B cell (primary cell): ENCODE measurements at regions not wholly inside any gene's neighbourhood (a gene's known extent, or its start where the extent isn't known, plus 50 kb on each side); places are given as distances from the start of the nearest gene placed in this dataset.

Experiments
- ATAC-seq: fragments of 200-7000 bp; cut with Tn5 transposase; one replicate; pipeline ENCODE4 v1.10.0; 2021; ENCODE audit warnings: low read depth, mild to moderate bottlenecking, moderate number of reproducible peaks, moderate library complexity
- CTCF ChIA-PET: fragments of 350-600 bp; sonication (Branson Sonifier 250); formaldehyde crosslinking; loops from one replicate; lab custom pipeline; 2021; ENCODE audit warnings: antibody characterized with exemption, inconsistent platforms; lab: Charles Lee
- POLR2A ChIA-PET: fragments of 350-600 bp; sonication (Branson Sonifier 250); formaldehyde crosslinking; loops from one replicate; lab custom pipeline; 2021; ENCODE audit warnings: antibody characterized with exemption; lab: Charles Lee
- DNase-seq: peaks from one replicate; pipeline ENCODE4 v3.0.0; 2013
- H2AFZ ChIP-seq: 2 replicates; pipeline ENCODE4 v1.6.1; 2012; ENCODE audit warnings: mild to moderate bottlenecking, low read depth, low read length; ENCODE audit not compliant: insufficient read depth, poor library complexity, severe bottlenecking
- H3K27ac ChIP-seq, 2 donors: 1 replicate in 1 of 2; 2 replicates in 1 of 2; pipeline ENCODE4 v1.5.1; 2012 to 2013; ENCODE audit warnings: low read length in 2 of 2, mild to moderate bottlenecking in 2 of 2, moderate library complexity in 1 of 2
- H3K27me3 ChIP-seq, 4 experiments: fragments of 200-600 bp in 1 of 4; sonication (generic) in 1 of 4; replicated peaks in 1 of 4; 1 replicate in 2 of 4; 2 replicates in 2 of 4; pipeline versions ENCODE4 v1.6.1 to v1.7.0; 2013 to 2016; ENCODE audit warnings: low read length in 3 of 4, mild to moderate bottlenecking in 2 of 4, mixed read lengths in 1 of 4, moderate library complexity in 1 of 4; ENCODE audit not compliant: insufficient read depth in 4 of 4, control insufficient read depth in 3 of 4; ENCODE audit errors: control extremely low read depth in 1 of 4
- H3K36me3 ChIP-seq, 2 experiments: replicated peaks in 1 of 2; 1 replicate in 1 of 2; 2 replicates in 1 of 2; pipeline versions ENCODE4 v1.6.1 to v1.7.1; 2013; ENCODE audit warnings: low read length in 1 of 2; ENCODE audit not compliant: insufficient read depth in 2 of 2, control insufficient read depth in 1 of 2; ENCODE audit errors: control extremely low read depth in 1 of 2, extremely low read depth in 1 of 2
- H3K4me1 ChIP-seq, 2 donors: fragments of 200-600 bp in 1 of 2; sonication (generic) in 1 of 2; 1 replicate in 1 of 2; 2 replicates in 1 of 2; pipeline versions ENCODE4 v1.5.1 to v1.6.1; 2013 to 2017; ENCODE audit warnings: low read length in 2 of 2; ENCODE audit not compliant: control insufficient read depth in 2 of 2, insufficient read depth in 2 of 2
- H3K4me2 ChIP-seq: replicated peaks from 2 replicates; pipeline ENCODE3; 2012; ENCODE audit warnings: mild to moderate bottlenecking, low read depth, low read length; ENCODE audit not compliant: poor library complexity, severe bottlenecking
- H3K4me3 ChIP-seq, 5 experiments: fragments of 200-600 bp in 1 of 5; sonication (generic) in 1 of 5; 1 replicate in 3 of 5; 2 replicates in 2 of 5; pipeline versions ENCODE4 v1.5.1 to v1.7.0; 2011 to 2016; ENCODE audit warnings: low read length in 4 of 5, mild to moderate bottlenecking in 4 of 5, low read depth in 2 of 5, control low read depth in 1 of 5, moderate library complexity in 1 of 5; ENCODE audit not compliant: insufficient read depth in 1 of 5; ENCODE audit errors: control extremely low read depth in 1 of 5, extremely low read depth in 1 of 5
- H3K79me2 ChIP-seq: fragments of 200-600 bp; sonication (generic); one replicate; pipeline ENCODE4 v1.6.0; 2016; ENCODE audit warnings: low read length; ENCODE audit not compliant: control insufficient read depth, insufficient read depth
- H3K9ac ChIP-seq: fragments of 200-600 bp; sonication (generic); 2 replicates; pipeline ENCODE4 v1.6.1; 2017; ENCODE audit warnings: mild to moderate bottlenecking, low read length, moderate library complexity
- H3K9me3 ChIP-seq, 3 donors: one replicate each; pipeline versions ENCODE4 v1.6.1 to v1.7.1; 2013; ENCODE audit warnings: low read length in 2 of 3; ENCODE audit not compliant: control insufficient read depth in 2 of 3, insufficient read depth in 1 of 3; ENCODE audit errors: control extremely low read depth in 1 of 3
- H4K20me1 ChIP-seq: 2 replicates; pipeline ENCODE4 v1.6.0; 2012; ENCODE audit warnings: mild to moderate bottlenecking, low read length; ENCODE audit not compliant: insufficient read depth, control insufficient read depth, poor library complexity, severe bottlenecking
- H3K27ac Mint-ChIP-seq: one replicate; pipeline ENCODE4 v1.8.0; 2021; ENCODE audit warnings: mixed read lengths
- H3K27me3 Mint-ChIP-seq: one replicate; pipeline ENCODE4 v1.8.0; 2021; ENCODE audit warnings: mixed read lengths
- H3K4me1 Mint-ChIP-seq: one replicate; pipeline ENCODE4 v1.8.0; 2021; ENCODE audit warnings: mixed read lengths
- H3K4me3 Mint-ChIP-seq: one replicate; pipeline ENCODE4 v1.8.0; 2021; ENCODE audit warnings: mixed read lengths
- H3K9me3 Mint-ChIP-seq: one replicate; pipeline ENCODE4 v1.8.0; 2022; ENCODE audit warnings: mixed read lengths; ENCODE audit not compliant: insufficient read depth
- EZH2 ChIP-seq: IDR thresholded peaks from 2 replicates; pipeline ENCODE4 v1.6.1; 2012; ENCODE audit warnings: borderline replicate concordance, low read depth, mild to moderate bottlenecking, moderate library complexity, low read length; ENCODE audit not compliant: insufficient read depth, poor library complexity, severe bottlenecking
- WGBS: methylation state at CpG from one replicate; pipeline ENCODE4 v1.1.5; 2013; ENCODE audit warnings: missing lambda C conversion rate; ENCODE audit not compliant: insufficient coverage; 5-methylcytosine and 5-hydroxymethylcytosine counted together
- intact Hi-C: fragments of 100-400 bp; cut with micrococcal nuclease; formaldehyde crosslinking; loops from one replicate; pipeline ENCODE4 v1.10.0; 2022
- TF ChIP-seq, protein P1 (sequence below): fragments of 200-600 bp; IDR thresholded peaks from one replicate; pipeline ENCODE4 v1.8.0; 2022; ENCODE audit warnings: antibody characterized with exemption, mild to moderate bottlenecking

GRCh38 chr3:73255609-73256029 lies 194.2 kb downstream of the EBLN2 start:
- intact Hi-C loops, result no loop called here
- Histone ChIP-seq H3K4me1 (no peaks in the 10 kb centered on the region), H3K27ac (no peak overlapping the region), H3K9ac (no peak overlapping the region), H3K4me2 (no peak overlapping the region), H2AFZ (no peak overlapping the region), H3K27me3 (peaks cover 0 to 5% (median 0%) of the 10 kb centered on the region in 4 experiments), H4K20me1 (no peaks in the 10 kb centered on the region), H3K79me2 (no peaks in the 10 kb centered on the region), H3K9me3 (no peaks in the 10 kb centered on the region), H3K4me3 (no peak overlapping the region), H3K36me3 (no peaks in the 10 kb centered on the region)
- Mint-ChIP-seq H3K27me3 (peaks cover 23% of the 10 kb centered on the region), H3K4me3 (no peak overlapping the region), H3K9me3 (no peaks in the 10 kb centered on the region), H3K27ac (no peak overlapping the region), H3K4me1 (no peaks in the 10 kb centered on the region)
- DNase-seq (no peak), ATAC-seq (no peak)
- TF ChIP-seq EZH2, result no peak
- TF ChIP-seq, protein P1, sequence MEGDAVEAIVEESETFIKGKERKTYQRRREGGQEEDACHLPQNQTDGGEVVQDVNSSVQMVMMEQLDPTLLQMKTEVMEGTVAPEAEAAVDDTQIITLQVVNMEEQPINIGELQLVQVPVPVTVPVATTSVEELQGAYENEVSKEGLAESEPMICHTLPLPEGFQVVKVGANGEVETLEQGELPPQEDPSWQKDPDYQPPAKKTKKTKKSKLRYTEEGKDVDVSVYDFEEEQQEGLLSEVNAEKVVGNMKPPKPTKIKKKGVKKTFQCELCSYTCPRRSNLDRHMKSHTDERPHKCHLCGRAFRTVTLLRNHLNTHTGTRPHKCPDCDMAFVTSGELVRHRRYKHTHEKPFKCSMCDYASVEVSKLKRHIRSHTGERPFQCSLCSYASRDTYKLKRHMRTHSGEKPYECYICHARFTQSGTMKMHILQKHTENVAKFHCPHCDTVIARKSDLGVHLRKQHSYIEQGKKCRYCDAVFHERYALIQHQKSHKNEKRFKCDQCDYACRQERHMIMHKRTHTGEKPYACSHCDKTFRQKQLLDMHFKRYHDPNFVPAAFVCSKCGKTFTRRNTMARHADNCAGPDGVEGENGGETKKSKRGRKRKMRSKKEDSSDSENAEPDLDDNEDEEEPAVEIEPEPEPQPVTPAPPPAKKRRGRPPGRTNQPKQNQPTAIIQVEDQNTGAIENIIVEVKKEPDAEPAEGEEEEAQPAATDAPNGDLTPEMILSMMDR, result no peak
- ChIA-PET CTCF (no interaction called here), POLR2A (no interaction called here)
- WGBS, result 83% methylated on average over 1 of the region's 5 CpGs

DNA sequence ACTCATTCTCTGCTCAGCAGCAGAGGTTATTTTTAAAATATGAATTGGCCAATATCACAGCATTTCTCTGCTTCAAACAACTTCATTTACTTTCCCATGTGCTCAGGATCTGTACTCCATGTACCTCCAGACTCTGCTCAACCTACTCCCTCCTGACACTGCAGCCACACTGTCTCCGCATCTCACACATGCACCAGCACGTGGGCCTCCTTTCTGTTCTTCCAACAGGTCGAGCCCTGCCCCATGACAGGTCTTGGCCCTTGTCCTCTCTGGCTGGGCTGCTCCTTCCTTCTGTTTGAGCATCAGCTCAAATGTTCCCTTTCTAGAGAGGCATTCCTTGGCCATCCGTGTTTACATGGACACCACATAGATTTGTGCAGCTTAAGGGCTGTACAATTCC lies 195.7 kb downstream of the EBLN2 start:
- Mint-ChIP-seq H3K27me3 (peaks cover 30% of the 10 kb centered on the region), H3K4me3 (no peak overlapping the region), H3K9me3 (no peaks in the 10 kb centered on the region), H3K27ac (no peak overlapping the region), H3K4me1 (no peaks in the 10 kb centered on the region)
- Histone ChIP-seq H3K27ac (no peak overlapping the region), H3K79me2 (no peaks in the 10 kb centered on the region), H3K4me1 (no peaks in the 10 kb centered on the region), H2AFZ (no peak overlapping the region), H3K27me3 (peaks cover 0 to 5% (median 0%) of the 10 kb centered on the region in 4 experiments), H3K9me3 (no peaks in the 10 kb centered on the region), H4K20me1 (no peaks in the 10 kb centered on the region), H3K9ac (no peak overlapping the region), H3K4me2 (no peak overlapping the region), H3K36me3 (no peaks in the 10 kb centered on the region), H3K4me3 (no peak overlapping the region)
- TF ChIP-seq, protein P1, result no peak
- no peak for TF ChIP-seq EZH2
- no peak for ATAC-seq
- CTCF ChIA-PET, result no interaction called here
- intact Hi-C loops, result no loop called here
- POLR2A ChIA-PET, result no interaction called here
- DNase-seq, result no peak
- 76% methylated on average over 4 of the region's 4 CpGs for WGBS
